GM19467 (cell line): ENCODE measurements at regions not wholly inside any gene's neighbourhood (a gene's known extent, or its start where the extent isn't known, plus 50 kb on each side); places are given as distances from the start of the nearest gene placed in this dataset.

ENCODE experiments used
- ATAC-seq: cut with Tn5 transposase; IDR thresholded peaks from one replicate; pipeline ENCODE4 v1.9.1; 2021; ENCODE audit warnings: mild to moderate bottlenecking, moderate library complexity; ENCODE audit not compliant: unreplicated experiment

- ATAC-seq: no peak
Measured at GRCh38 chr7:21028186-21028585, 241.5 kb upstream of the SP8 start.

- no peak for ATAC-seq
Measured at GRCh38 chr7:21028599-21028998, 241.9 kb upstream of the SP8 start.

- ATAC-seq: no peak
Measured at GRCh38 chr7:21029006-21029405, 242.3 kb upstream of the SP8 start.

- ATAC-seq: no peak
Measured at GRCh38 chr7:21030237-21030871, 243.7 kb upstream of the SP8 start.

GRCh38 chr7:21041252-21041651, 254.6 kb upstream of the SP8 start:
- no peak for ATAC-seq

GRCh38 chr7:21041666-21042065, 255.0 kb upstream of the SP8 start:
- ATAC-seq: no peak

- ATAC-seq: no peak
Measured at GRCh38 chr7:21044384-21044783, 257.7 kb upstream of the SP8 start.

GRCh38 chr7:21044913-21045568, 258.4 kb upstream of the SP8 start:
- ATAC-seq: no peak

- ATAC-seq: no peak
Measured at GRCh38 chr7:21051865-21052264, 265.2 kb upstream of the SP8 start.

- no peak for ATAC-seq
Measured at GRCh38 chr7:21054427-21055112, 267.9 kb upstream of the SP8 start.

- ATAC-seq: no peak
Measured at GRCh38 chr7:21059069-21059468, 272.4 kb upstream of the SP8 start.

GRCh38 chr7:21063106-21063505, 276.4 kb upstream of the SP8 start:
- ATAC-seq: no peak

GRCh38 chr7:21064698-21065648, 278.3 kb upstream of the SP8 start:
- ATAC-seq: no peak

GRCh38 chr7:21066221-21066620, 279.5 kb upstream of the SP8 start:
- no peak for ATAC-seq

GRCh38 chr7:21067216-21067615, 280.5 kb upstream of the SP8 start:
- no peak for ATAC-seq

GRCh38 chr7:21070571-21071090, 283.9 kb upstream of the SP8 start:
- ATAC-seq: no peak

GRCh38 chr7:21071561-21072501, 285.1 kb upstream of the SP8 start:
- ATAC-seq: peak; percentile 72

GRCh38 chr7:21076054-21076453, 289.4 kb upstream of the SP8 start:
- no peak for ATAC-seq

GRCh38 chr7:21076574-21076973, 289.9 kb upstream of the SP8 start:
- no peak for ATAC-seq

- no peak for ATAC-seq
Measured at GRCh38 chr7:21077602-21078001, 290.9 kb upstream of the SP8 start.
